Endodermal cell (in vitro differentiated cells): ENCODE measurements at regions not wholly inside any gene's neighbourhood (a gene's known extent, or its start where the extent isn't known, plus 50 kb on each side); places are given as distances from the start of the nearest gene placed in this dataset.

Experiments
- DNase-seq: peaks from one replicate; pipeline ENCODE4 v3.0.0-alpha.2; 2017
- H3K27ac ChIP-seq: 2 replicates; pipeline ENCODE4 v1.5.1; 2013; ENCODE audit warnings: mild to moderate bottlenecking, low read depth, low read length, moderate library complexity
- H3K27me3 ChIP-seq: 2 replicates; pipeline ENCODE4 v1.6.1; 2013; ENCODE audit warnings: mild to moderate bottlenecking, low read length, moderate library complexity; ENCODE audit not compliant: insufficient read depth, control insufficient read depth, poor library complexity, severe bottlenecking
- H3K36me3 ChIP-seq: 2 replicates; pipeline ENCODE4 v1.7.0; 2013; ENCODE audit warnings: mild to moderate bottlenecking, low read length, moderate library complexity; ENCODE audit not compliant: control insufficient read depth, insufficient read depth
- H3K4me1 ChIP-seq: one replicate; pipeline ENCODE4 v1.7.0; 2013; ENCODE audit warnings: low read length; ENCODE audit not compliant: control insufficient read depth, insufficient read depth
- H3K4me3 ChIP-seq: 2 replicates; pipeline ENCODE4 v1.5.1; 2013; ENCODE audit warnings: mild to moderate bottlenecking, low read length, moderate library complexity
- H3K9ac ChIP-seq: 2 replicates; pipeline ENCODE4 v1.6.1; 2013; ENCODE audit warnings: mild to moderate bottlenecking, low read length, moderate library complexity; ENCODE audit not compliant: poor library complexity, severe bottlenecking; ENCODE audit errors: extremely low read depth
- H3K9me3 ChIP-seq: 2 replicates; pipeline ENCODE4 v1.6.1; 2013; ENCODE audit warnings: mild to moderate bottlenecking, low read length, moderate library complexity; ENCODE audit not compliant: control insufficient read depth
- H3K27ac Mint-ChIP-seq: 2 replicates; pipeline ENCODE4 v1.8.0; 2020; ENCODE audit warnings: mixed read lengths
- H3K27me3 Mint-ChIP-seq: 2 replicates; pipeline ENCODE4 v1.8.0; 2021; ENCODE audit warnings: mild to moderate bottlenecking, mixed read lengths; ENCODE audit not compliant: insufficient read depth
- H3K36me3 Mint-ChIP-seq: 2 replicates; pipeline ENCODE4 v1.8.0; 2020; ENCODE audit warnings: low read depth, mixed read lengths
- H3K4me1 Mint-ChIP-seq: 2 replicates; pipeline ENCODE4 v1.8.0; 2020; ENCODE audit warnings: mixed read lengths
- H3K4me3 Mint-ChIP-seq: 2 replicates; pipeline ENCODE4 v1.8.0; 2020; ENCODE audit warnings: mild to moderate bottlenecking, moderate library complexity, mixed read lengths
- H3K9me3 Mint-ChIP-seq: 2 replicates; pipeline ENCODE4 v1.8.0; 2020; ENCODE audit warnings: mild to moderate bottlenecking, mixed read lengths
- WGBS, 2 experiments: methylation state at CpG; one replicate each; pipeline versions ENCODE4 v1.1.5 to v1.1.7; 2013; ENCODE audit warnings: missing lambda C conversion rate in 2 of 2, mixed read lengths in 1 of 2; ENCODE audit not compliant: insufficient coverage in 1 of 2, insufficient read length in 1 of 2; 5-methylcytosine and 5-hydroxymethylcytosine counted together
- TF ChIP-seq, protein P1 (sequence below): fragments of 200-600 bp; sonication (generic); conservative IDR thresholded peaks from 2 replicates; pipeline ENCODE4 v1.5.0; 2021; ENCODE audit warnings: antibody characterized with exemption, mild to moderate bottlenecking

GRCh38 chr3:191528589-191528988 lies 67.6 kb downstream of the PYDC2 start:
- WGBS, 2 experiments, result 92% methylated on average over 1 of the region's 1 CpG; no CpG with 5 or more reads in 1 of the 2 experiments
- Mint-ChIP-seq H3K27ac (no peak overlapping the region), H3K27me3 (no peaks in the 10 kb centered on the region), H3K4me1 (no peaks in the 10 kb centered on the region), H3K36me3 (no peaks in the 10 kb centered on the region), H3K4me3 (no peak overlapping the region), H3K9me3 (no peaks in the 10 kb centered on the region)
- Histone ChIP-seq H3K9ac (no peak overlapping the region), H3K4me1 (no peaks in the 10 kb centered on the region), H3K4me3 (no peak overlapping the region), H3K9me3 (no peaks in the 10 kb centered on the region), H3K36me3 (no peaks in the 10 kb centered on the region), H3K27me3 (no peaks in the 10 kb centered on the region), H3K27ac (no peak overlapping the region)
- TF ChIP-seq, protein P1, sequence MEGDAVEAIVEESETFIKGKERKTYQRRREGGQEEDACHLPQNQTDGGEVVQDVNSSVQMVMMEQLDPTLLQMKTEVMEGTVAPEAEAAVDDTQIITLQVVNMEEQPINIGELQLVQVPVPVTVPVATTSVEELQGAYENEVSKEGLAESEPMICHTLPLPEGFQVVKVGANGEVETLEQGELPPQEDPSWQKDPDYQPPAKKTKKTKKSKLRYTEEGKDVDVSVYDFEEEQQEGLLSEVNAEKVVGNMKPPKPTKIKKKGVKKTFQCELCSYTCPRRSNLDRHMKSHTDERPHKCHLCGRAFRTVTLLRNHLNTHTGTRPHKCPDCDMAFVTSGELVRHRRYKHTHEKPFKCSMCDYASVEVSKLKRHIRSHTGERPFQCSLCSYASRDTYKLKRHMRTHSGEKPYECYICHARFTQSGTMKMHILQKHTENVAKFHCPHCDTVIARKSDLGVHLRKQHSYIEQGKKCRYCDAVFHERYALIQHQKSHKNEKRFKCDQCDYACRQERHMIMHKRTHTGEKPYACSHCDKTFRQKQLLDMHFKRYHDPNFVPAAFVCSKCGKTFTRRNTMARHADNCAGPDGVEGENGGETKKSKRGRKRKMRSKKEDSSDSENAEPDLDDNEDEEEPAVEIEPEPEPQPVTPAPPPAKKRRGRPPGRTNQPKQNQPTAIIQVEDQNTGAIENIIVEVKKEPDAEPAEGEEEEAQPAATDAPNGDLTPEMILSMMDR, result no peak
- no peak for DNase-seq

- no peak overlapping the region for H3K4me3 Mint-ChIP-seq
- H3K4me1 Mint-ChIP-seq, result no peaks in the 10 kb centered on the region
Observed at GRCh38 chr3:191529992-191530391, 69.0 kb downstream of the PYDC2 start.

GRCh38 chr3:191531434-191531972 lies 70.5 kb downstream of the PYDC2 start:
- H3K27me3 ChIP-seq, result no peaks in the 10 kb centered on the region
- Mint-ChIP-seq H3K4me3 (no peak overlapping the region), H3K27ac (no peak overlapping the region), H3K27me3 (no peaks in the 10 kb centered on the region), H3K36me3 (no peaks in the 10 kb centered on the region), H3K9me3 (no peaks in the 10 kb centered on the region), H3K4me1 (no peaks in the 10 kb centered on the region)
- TF ChIP-seq, protein P1, result no peak
- no peak overlapping the region for H3K27ac ChIP-seq
- no peak for DNase-seq
- H3K36me3 ChIP-seq, result no peaks in the 10 kb centered on the region
- WGBS, 2 experiments, result 85 to 90% methylated on average over 5 of the region's 5 CpGs
- no peaks in the 10 kb centered on the region for H3K9me3 ChIP-seq
- no peak overlapping the region for H3K9ac ChIP-seq
- H3K4me1 ChIP-seq, result no peaks in the 10 kb centered on the region
- no peak overlapping the region for H3K4me3 ChIP-seq

More at GRCh38 chr3:191529992-191530391, 69.0 kb downstream of the PYDC2 start:
- no peaks in the 10 kb centered on the region for H3K9me3 ChIP-seq
- no peak for DNase-seq
- TF ChIP-seq, protein P1, result no peak
- Mint-ChIP-seq H3K27me3 (no peaks in the 10 kb centered on the region), H3K9me3 (no peaks in the 10 kb centered on the region), H3K36me3 (no peaks in the 10 kb centered on the region), H3K27ac (no peak overlapping the region)
- H3K27me3 ChIP-seq, result no peaks in the 10 kb centered on the region
- no peak overlapping the region for H3K4me3 ChIP-seq
- no peaks in the 10 kb centered on the region for H3K4me1 ChIP-seq
- H3K9ac ChIP-seq, result no peak overlapping the region
- no peaks in the 10 kb centered on the region for H3K36me3 ChIP-seq
- 91 to 100% methylated on average over 1 to 4 of the region's 5 CpGs for WGBS, 2 experiments
- no peak overlapping the region for H3K27ac ChIP-seq
